Liver (tissue), 8 donors: ENCODE measurements at regions not wholly inside any gene's neighbourhood (a gene's known extent, or its start where the extent isn't known, plus 50 kb on each side); places are given as distances from the start of the nearest gene placed in this dataset.

Source experiments
- DNase-seq: peaks from one replicate; pipeline ENCODE4 v3.0.0-alpha.2; 2017; ENCODE audit warnings: low spot score
- H3K27ac ChIP-seq, 2 donors: one replicate each; pipeline ENCODE4 v1.7.0; 2013; ENCODE audit warnings: inconsistent platforms in 2 of 2, low read length in 2 of 2, control low read depth in 1 of 2, low read depth in 1 of 2, mild to moderate bottlenecking in 1 of 2
- H3K27me3 ChIP-seq, 4 donors: one replicate each; pipeline versions ENCODE4 v1.6.1 to v1.7.0; 2013; ENCODE audit warnings: low read length in 3 of 4, inconsistent platforms in 1 of 4, mild to moderate bottlenecking in 1 of 4, moderate library complexity in 1 of 4; ENCODE audit not compliant: control insufficient read depth in 4 of 4, insufficient read depth in 4 of 4
- H3K36me3 ChIP-seq, 4 donors: one replicate each; pipeline versions ENCODE4 v1.6.1 to v1.7.0; 2013; ENCODE audit warnings: low read length in 3 of 4, mild to moderate bottlenecking in 3 of 4, low read depth in 1 of 4, moderate library complexity in 1 of 4; ENCODE audit not compliant: control insufficient read depth in 4 of 4, insufficient read depth in 3 of 4
- H3K4me1 ChIP-seq, 4 donors: one replicate each; pipeline versions ENCODE4 v1.6.1 to v1.7.0; 2013; ENCODE audit warnings: low read length in 3 of 4, mild to moderate bottlenecking in 3 of 4, moderate library complexity in 1 of 4; ENCODE audit not compliant: control insufficient read depth in 4 of 4, insufficient read depth in 4 of 4
- H3K4me3 ChIP-seq, 3 donors: one replicate each; pipeline versions ENCODE4 v1.6.1 to v1.7.0; 2013; ENCODE audit warnings: low read length in 3 of 3, control low read depth in 1 of 3, low read depth in 1 of 3, mild to moderate bottlenecking in 1 of 3
- H3K9ac ChIP-seq, 2 donors: one replicate each; pipeline ENCODE4 v1.7.0; 2013; ENCODE audit warnings: low read length in 2 of 2, mild to moderate bottlenecking in 2 of 2, moderate library complexity in 2 of 2, control low read depth in 1 of 2, low read depth in 1 of 2
- H3K9me3 ChIP-seq, 4 donors: one replicate each; pipeline versions ENCODE4 v1.6.1 to v1.7.0; 2013; ENCODE audit warnings: low read length in 3 of 4; ENCODE audit not compliant: control insufficient read depth in 4 of 4
- EGR1 ChIP-seq, 2 donors: IDR thresholded peaks; 2 replicates each; pipeline ENCODE4 v1.6.1; 2016 to 2018; ENCODE audit warnings: antibody characterized with exemption in 2 of 2, low read depth in 2 of 2
- FOXA1 ChIP-seq: IDR thresholded peaks from 2 replicates; pipeline ENCODE4 v1.6.1; 2016; ENCODE audit warnings: antibody characterized with exemption
- FOXA2 ChIP-seq: IDR thresholded peaks from 2 replicates; pipeline ENCODE4 v1.6.1; 2016; ENCODE audit warnings: antibody characterized with exemption
- GABPA ChIP-seq, 2 donors: IDR thresholded peaks in 1 of 2; conservative IDR thresholded peaks in 1 of 2; 2 replicates each; pipeline ENCODE4 v1.6.1; 2016; ENCODE audit warnings: antibody characterized with exemption in 2 of 2, mild to moderate bottlenecking in 1 of 2, moderate library complexity in 1 of 2
- HNF4A ChIP-seq, 2 donors: conservative IDR thresholded peaks; 2 replicates each; pipeline ENCODE4 v1.6.1; 2016; ENCODE audit warnings: antibody characterized with exemption in 2 of 2, mild to moderate bottlenecking in 2 of 2
- HNF4G ChIP-seq: IDR thresholded peaks from 2 replicates; pipeline ENCODE4 v1.6.1; 2016; ENCODE audit warnings: antibody characterized with exemption
- JUND ChIP-seq, 2 donors: IDR thresholded peaks; 2 replicates each; pipeline ENCODE4 v1.6.1; 2016; ENCODE audit warnings: antibody characterized with exemption in 2 of 2
- MAX ChIP-seq: IDR thresholded peaks from 2 replicates; pipeline ENCODE4 v1.6.1; 2016; ENCODE audit warnings: antibody characterized with exemption
- NR2F2 ChIP-seq: IDR thresholded peaks from 2 replicates; pipeline ENCODE4 v1.6.1; 2016; ENCODE audit warnings: antibody characterized with exemption
- RAD21 ChIP-seq, 2 donors: IDR thresholded peaks; 2 replicates each; pipeline ENCODE4 v1.6.1; 2016; ENCODE audit warnings: antibody characterized with exemption in 2 of 2, mild to moderate bottlenecking in 2 of 2
- RXRA ChIP-seq, 2 donors: IDR thresholded peaks; 2 replicates each; pipeline ENCODE4 v1.6.1; 2017 to 2018; ENCODE audit warnings: antibody characterized with exemption in 2 of 2, mild to moderate bottlenecking in 1 of 2
- SP1 ChIP-seq: IDR thresholded peaks from 2 replicates; pipeline ENCODE4 v1.6.1; 2018; ENCODE audit warnings: antibody characterized with exemption, mild to moderate bottlenecking
- TAF1 ChIP-seq: conservative IDR thresholded peaks from 2 replicates; pipeline ENCODE4 v1.6.1; 2016; ENCODE audit warnings: antibody characterized with exemption, mild to moderate bottlenecking
- YY1 ChIP-seq: IDR thresholded peaks from 2 replicates; pipeline ENCODE4 v1.6.1; 2016; ENCODE audit warnings: antibody characterized with exemption, mild to moderate bottlenecking
- WGBS: extraction: QIAGEN DNeasy Blood & Tissue Kit; methylation state at CpG from one replicate; pipeline ENCODE4 v1.1.7; 2013; 5-methylcytosine and 5-hydroxymethylcytosine counted together
- TF ChIP-seq, protein P1 (sequence below): IDR thresholded peaks from 2 replicates; pipeline ENCODE4 v1.6.1; 2016; ENCODE audit warnings: antibody characterized with exemption
- TF ChIP-seq, protein P2 (sequence below): IDR thresholded peaks from 2 replicates; pipeline ENCODE4 v1.6.1; 2016; ENCODE audit warnings: antibody characterized with exemption, mild to moderate bottlenecking
- TF ChIP-seq, protein P3 (sequence below): IDR thresholded peaks from 2 replicates; pipeline ENCODE4 v1.6.1; 2016; ENCODE audit warnings: antibody characterized with exemption
- TF ChIP-seq, protein P4 (sequence below): fragments of 150-350 bp; IDR thresholded peaks from 2 replicates; pipeline ENCODE4 v1.5.1; 2017; ENCODE audit warnings: improper control_type of control experiment, low read depth, low read length; ENCODE audit not compliant: missing input control
- donor health status: healthy.
- donor health status: healthy.
- donor health status: healthy.
- donor health status: healthy.
- donor health status: healthy.

DNA sequence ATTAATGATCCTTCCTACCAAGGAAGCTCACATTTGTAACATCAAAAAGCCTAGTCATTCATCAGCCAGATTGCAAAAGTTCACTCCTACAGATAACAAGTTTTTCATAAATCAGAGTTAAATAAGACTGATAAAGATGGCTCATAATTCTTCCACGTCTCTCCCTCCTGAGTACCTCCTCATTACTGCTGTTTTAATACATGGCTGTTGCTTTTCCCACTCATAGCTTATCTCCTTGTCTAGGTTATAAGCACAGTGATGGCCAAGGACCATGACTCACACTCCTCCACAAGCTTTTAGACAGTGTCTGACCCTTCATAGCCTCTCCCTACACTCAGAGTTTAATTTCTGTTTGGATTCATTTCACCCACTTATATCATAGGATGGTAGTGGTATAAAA lies 100.9 kb upstream of the MON1B start:
- Histone ChIP-seq H3K27ac (no peak overlapping the region), H3K4me3 (no peak overlapping the region), H3K9ac (no peak overlapping the region), H3K9me3 (no peaks in the 10 kb centered on the region), H3K4me1 (no peaks in the 10 kb centered on the region), H3K27me3 (no peaks in the 10 kb centered on the region), H3K36me3 (no peaks in the 10 kb centered on the region)
- no peak for DNase-seq
- 59% methylated on average over 1 of the region's 1 CpG for WGBS
- TF ChIP-seq YY1 (no peak), FOXA1 (no peak), EGR1 (IDR thresholded peaks at IDR 0.05; ENCODE audit: low read depth in 2 of 2) (no peak), SP1 (no peak), GABPA (IDR thresholded peaks at IDR 0.05 in 1 of 2, conservative IDR thresholded peaks at IDR 0.05 in 1 of 2) (no peak), HNF4G (no peak), RAD21 (IDR thresholded peaks at IDR 0.05) (no peak), JUND (IDR thresholded peaks at IDR 0.05) (no peak)
- TF ChIP-seq, protein P1, sequence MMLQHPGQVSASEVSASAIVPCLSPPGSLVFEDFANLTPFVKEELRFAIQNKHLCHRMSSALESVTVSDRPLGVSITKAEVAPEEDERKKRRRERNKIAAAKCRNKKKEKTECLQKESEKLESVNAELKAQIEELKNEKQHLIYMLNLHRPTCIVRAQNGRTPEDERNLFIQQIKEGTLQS, result no peak
- TF ChIP-seq, protein P2, sequence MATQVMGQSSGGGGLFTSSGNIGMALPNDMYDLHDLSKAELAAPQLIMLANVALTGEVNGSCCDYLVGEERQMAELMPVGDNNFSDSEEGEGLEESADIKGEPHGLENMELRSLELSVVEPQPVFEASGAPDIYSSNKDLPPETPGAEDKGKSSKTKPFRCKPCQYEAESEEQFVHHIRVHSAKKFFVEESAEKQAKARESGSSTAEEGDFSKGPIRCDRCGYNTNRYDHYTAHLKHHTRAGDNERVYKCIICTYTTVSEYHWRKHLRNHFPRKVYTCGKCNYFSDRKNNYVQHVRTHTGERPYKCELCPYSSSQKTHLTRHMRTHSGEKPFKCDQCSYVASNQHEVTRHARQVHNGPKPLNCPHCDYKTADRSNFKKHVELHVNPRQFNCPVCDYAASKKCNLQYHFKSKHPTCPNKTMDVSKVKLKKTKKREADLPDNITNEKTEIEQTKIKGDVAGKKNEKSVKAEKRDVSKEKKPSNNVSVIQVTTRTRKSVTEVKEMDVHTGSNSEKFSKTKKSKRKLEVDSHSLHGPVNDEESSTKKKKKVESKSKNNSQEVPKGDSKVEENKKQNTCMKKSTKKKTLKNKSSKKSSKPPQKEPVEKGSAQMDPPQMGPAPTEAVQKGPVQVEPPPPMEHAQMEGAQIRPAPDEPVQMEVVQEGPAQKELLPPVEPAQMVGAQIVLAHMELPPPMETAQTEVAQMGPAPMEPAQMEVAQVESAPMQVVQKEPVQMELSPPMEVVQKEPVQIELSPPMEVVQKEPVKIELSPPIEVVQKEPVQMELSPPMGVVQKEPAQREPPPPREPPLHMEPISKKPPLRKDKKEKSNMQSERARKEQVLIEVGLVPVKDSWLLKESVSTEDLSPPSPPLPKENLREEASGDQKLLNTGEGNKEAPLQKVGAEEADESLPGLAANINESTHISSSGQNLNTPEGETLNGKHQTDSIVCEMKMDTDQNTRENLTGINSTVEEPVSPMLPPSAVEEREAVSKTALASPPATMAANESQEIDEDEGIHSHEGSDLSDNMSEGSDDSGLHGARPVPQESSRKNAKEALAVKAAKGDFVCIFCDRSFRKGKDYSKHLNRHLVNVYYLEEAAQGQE, result no peak
- TF ChIP-seq, protein P3, sequence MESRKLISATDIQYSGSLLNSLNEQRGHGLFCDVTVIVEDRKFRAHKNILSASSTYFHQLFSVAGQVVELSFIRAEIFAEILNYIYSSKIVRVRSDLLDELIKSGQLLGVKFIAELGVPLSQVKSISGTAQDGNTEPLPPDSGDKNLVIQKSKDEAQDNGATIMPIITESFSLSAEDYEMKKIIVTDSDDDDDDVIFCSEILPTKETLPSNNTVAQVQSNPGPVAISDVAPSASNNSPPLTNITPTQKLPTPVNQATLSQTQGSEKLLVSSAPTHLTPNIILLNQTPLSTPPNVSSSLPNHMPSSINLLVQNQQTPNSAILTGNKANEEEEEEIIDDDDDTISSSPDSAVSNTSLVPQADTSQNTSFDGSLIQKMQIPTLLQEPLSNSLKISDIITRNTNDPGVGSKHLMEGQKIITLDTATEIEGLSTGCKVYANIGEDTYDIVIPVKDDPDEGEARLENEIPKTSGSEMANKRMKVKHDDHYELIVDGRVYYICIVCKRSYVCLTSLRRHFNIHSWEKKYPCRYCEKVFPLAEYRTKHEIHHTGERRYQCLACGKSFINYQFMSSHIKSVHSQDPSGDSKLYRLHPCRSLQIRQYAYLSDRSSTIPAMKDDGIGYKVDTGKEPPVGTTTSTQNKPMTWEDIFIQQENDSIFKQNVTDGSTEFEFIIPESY, result no peak
- TF ChIP-seq, protein P4, sequence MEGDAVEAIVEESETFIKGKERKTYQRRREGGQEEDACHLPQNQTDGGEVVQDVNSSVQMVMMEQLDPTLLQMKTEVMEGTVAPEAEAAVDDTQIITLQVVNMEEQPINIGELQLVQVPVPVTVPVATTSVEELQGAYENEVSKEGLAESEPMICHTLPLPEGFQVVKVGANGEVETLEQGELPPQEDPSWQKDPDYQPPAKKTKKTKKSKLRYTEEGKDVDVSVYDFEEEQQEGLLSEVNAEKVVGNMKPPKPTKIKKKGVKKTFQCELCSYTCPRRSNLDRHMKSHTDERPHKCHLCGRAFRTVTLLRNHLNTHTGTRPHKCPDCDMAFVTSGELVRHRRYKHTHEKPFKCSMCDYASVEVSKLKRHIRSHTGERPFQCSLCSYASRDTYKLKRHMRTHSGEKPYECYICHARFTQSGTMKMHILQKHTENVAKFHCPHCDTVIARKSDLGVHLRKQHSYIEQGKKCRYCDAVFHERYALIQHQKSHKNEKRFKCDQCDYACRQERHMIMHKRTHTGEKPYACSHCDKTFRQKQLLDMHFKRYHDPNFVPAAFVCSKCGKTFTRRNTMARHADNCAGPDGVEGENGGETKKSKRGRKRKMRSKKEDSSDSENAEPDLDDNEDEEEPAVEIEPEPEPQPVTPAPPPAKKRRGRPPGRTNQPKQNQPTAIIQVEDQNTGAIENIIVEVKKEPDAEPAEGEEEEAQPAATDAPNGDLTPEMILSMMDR, result no peak

- Histone ChIP-seq H3K4me3 (no peak overlapping the region), H3K27me3 (no peaks in the 10 kb centered on the region), H3K36me3 (no peaks in the 10 kb centered on the region), H3K9ac (no peak overlapping the region), H3K27ac (no peak overlapping the region), H3K4me1 (no peaks in the 10 kb centered on the region), H3K9me3 (no peaks in the 10 kb centered on the region)
- 89% methylated on average over 4 of the region's 4 CpGs for WGBS
- TF ChIP-seq JUND (IDR thresholded peaks at IDR 0.05), result no peak
- TF ChIP-seq EGR1 (IDR thresholded peaks at IDR 0.05; ENCODE audit: low read depth in 2 of 2), result no peak
- no peak for TF ChIP-seq TAF1
- no peak for TF ChIP-seq YY1
- no peak for TF ChIP-seq RXRA (IDR thresholded peaks at IDR 0.05)
- TF ChIP-seq HNF4A (conservative IDR thresholded peaks at IDR 0.05), result no peak
- TF ChIP-seq MAX, result no peak
- no peak for TF ChIP-seq FOXA2
- TF ChIP-seq GABPA (IDR thresholded peaks at IDR 0.05 in 1 of 2, conservative IDR thresholded peaks at IDR 0.05 in 1 of 2), result no peak
- TF ChIP-seq, protein P4, result no peak
- no peak for TF ChIP-seq NR2F2
- no peak for TF ChIP-seq FOXA1
- TF ChIP-seq HNF4G, result no peak
- TF ChIP-seq, protein P3, result no peak
- no peak for TF ChIP-seq RAD21 (IDR thresholded peaks at IDR 0.05)
- TF ChIP-seq, protein P1, result no peak
- DNase-seq, result no peak
Measured at GRCh38 chr16:77093309-77093708, 97.7 kb upstream of the MON1B start.
